AG09309 (cell line): ENCODE measurements at regions not wholly inside any gene's neighbourhood (a gene's known extent, or its start where the extent isn't known, plus 50 kb on each side); places are given as distances from the start of the nearest gene placed in this dataset.

Experiments
- DNase-seq: peaks from one replicate; pipeline ENCODE4 v3.0.0-alpha.2; 2010; ENCODE audit warnings: low read depth
- H3K4me3 ChIP-seq: 2 replicates; pipeline ENCODE4 v1.5.1; 2011; ENCODE audit warnings: mild to moderate bottlenecking, low read depth, low read length, moderate library complexity; ENCODE audit not compliant: control insufficient read depth
- TF ChIP-seq, protein P1 (sequence below): IDR thresholded peaks from 2 replicates; pipeline ENCODE4 v1.5.1; 2011; ENCODE audit warnings: mild to moderate bottlenecking, low read depth, low read length, inconsistent platforms; ENCODE audit not compliant: insufficient read depth, control insufficient read depth; ENCODE audit errors: missing control alignments

DNA sequence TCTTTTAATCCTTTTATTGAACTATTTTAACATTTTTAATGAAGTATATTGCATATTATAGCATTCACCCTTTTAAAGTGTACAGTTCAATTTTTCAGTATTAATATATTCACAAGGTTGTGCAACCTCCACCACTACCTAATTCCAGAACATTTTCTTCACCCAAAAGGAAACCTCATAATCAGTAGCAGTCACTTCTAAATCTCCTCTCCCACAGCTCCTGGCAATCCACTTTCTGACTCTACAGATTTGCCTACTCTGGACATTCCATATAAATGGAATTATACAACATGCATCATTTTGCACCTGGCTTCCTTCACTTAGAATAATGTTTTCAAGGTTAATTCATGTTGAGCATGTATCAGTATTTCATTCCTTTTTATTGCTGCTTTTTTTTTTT is 55.0 kb upstream of the HRH1 start:
- H3K4me3 ChIP-seq, result no peak overlapping the region
- TF ChIP-seq, protein P1, sequence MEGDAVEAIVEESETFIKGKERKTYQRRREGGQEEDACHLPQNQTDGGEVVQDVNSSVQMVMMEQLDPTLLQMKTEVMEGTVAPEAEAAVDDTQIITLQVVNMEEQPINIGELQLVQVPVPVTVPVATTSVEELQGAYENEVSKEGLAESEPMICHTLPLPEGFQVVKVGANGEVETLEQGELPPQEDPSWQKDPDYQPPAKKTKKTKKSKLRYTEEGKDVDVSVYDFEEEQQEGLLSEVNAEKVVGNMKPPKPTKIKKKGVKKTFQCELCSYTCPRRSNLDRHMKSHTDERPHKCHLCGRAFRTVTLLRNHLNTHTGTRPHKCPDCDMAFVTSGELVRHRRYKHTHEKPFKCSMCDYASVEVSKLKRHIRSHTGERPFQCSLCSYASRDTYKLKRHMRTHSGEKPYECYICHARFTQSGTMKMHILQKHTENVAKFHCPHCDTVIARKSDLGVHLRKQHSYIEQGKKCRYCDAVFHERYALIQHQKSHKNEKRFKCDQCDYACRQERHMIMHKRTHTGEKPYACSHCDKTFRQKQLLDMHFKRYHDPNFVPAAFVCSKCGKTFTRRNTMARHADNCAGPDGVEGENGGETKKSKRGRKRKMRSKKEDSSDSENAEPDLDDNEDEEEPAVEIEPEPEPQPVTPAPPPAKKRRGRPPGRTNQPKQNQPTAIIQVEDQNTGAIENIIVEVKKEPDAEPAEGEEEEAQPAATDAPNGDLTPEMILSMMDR, result no peak
- DNase-seq, result no peak
